ENCODE measurements at regions not wholly inside any gene's neighbourhood (a gene's known extent, or its start where the extent isn't known, plus 50 kb on each side); places are given as distances from the start of the nearest gene placed in this dataset.

DNA sequence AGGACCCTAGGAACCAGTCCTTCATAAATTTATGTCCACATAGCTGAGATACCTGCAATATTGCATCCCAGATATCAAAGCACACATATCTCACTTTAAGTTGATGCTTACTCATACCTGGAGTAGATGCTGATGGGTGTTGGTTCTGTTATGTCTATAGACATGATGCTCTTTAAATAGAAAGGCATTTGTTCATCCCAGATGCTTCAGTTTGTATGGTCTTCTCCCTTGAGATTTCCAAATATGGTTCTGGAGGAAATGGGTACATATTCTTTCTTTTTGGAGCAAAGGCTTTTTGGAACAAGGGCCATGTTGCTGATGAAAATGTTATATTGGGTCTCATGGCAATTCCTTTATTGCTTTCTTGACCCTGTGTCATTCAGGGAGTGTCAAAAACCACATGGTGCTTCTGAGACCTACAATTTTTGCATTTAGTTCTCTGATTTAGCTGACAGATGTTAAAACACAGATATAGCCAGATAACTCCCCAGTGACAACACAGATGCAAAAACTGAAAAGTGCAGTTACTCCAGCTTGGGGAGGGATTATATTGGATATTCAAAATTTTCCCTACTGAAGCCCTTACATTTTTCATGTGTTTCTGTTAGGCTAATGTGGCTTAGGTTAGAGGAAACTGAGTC is 211.4 kb downstream of the KCNRG start:
- ATAC-seq = peak in 1 of 8 donors; percentile 51

DNA sequence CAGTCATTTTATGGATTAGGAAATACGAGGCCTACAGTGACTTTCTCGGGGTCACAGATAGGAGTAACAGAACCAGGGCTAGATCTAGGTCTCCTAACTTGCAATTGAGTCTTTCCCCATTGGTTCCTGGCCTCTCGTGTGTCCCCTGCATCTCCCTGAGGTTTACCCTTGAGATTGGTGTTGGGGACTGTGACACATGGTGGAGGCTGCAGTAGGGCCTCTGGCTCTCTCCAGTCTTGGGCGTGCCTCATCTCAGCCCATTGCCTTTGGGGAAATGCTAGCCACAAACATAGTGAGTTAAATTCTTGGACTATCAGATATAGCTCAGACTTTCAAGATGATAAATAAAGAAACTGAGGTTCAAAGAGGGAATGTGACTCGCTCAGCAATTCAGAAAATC is 212.1 kb downstream of the KCNRG start:
- peaks cover 0 to 62% (median 8%) of the 10 kb centered on the region in 9 donors for H3K4me1 ChIP-seq
- TF ChIP-seq, protein P1, sequence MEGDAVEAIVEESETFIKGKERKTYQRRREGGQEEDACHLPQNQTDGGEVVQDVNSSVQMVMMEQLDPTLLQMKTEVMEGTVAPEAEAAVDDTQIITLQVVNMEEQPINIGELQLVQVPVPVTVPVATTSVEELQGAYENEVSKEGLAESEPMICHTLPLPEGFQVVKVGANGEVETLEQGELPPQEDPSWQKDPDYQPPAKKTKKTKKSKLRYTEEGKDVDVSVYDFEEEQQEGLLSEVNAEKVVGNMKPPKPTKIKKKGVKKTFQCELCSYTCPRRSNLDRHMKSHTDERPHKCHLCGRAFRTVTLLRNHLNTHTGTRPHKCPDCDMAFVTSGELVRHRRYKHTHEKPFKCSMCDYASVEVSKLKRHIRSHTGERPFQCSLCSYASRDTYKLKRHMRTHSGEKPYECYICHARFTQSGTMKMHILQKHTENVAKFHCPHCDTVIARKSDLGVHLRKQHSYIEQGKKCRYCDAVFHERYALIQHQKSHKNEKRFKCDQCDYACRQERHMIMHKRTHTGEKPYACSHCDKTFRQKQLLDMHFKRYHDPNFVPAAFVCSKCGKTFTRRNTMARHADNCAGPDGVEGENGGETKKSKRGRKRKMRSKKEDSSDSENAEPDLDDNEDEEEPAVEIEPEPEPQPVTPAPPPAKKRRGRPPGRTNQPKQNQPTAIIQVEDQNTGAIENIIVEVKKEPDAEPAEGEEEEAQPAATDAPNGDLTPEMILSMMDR (IDR thresholded peaks at IDR 0.05) = no peak
- H3K27ac ChIP-seq = no peak overlapping the region
- no peak overlapping the region for H3K4me3 ChIP-seq
- H3K36me3 ChIP-seq = no peaks in the 10 kb centered on the region
- ATAC-seq = no peak
- H3K9me3 ChIP-seq = peaks cover 0 to 3% (median 0%) of the 10 kb centered on the region in 11 donors
- H3K27me3 ChIP-seq = no peaks in the 10 kb centered on the region
- DNase-seq = no peak
- intact Hi-C loops (cut with DNase I) = no loop called here
- 89 to 91% methylated on average over 5 of the region's 5 CpGs for WGBS, 2 donors

More for the DNA sequence above, 211.4 kb downstream of the KCNRG start:
- peaks cover 0 to 70% (median 8%) of the 10 kb centered on the region in 9 donors for H3K4me1 ChIP-seq
- no peak for DNase-seq
- no peak overlapping the region for H3K4me3 ChIP-seq
- TF ChIP-seq, protein P1 (IDR thresholded peaks at IDR 0.05) = no peak
- intact Hi-C loops (cut with DNase I) = no loop called here
- H3K27me3 ChIP-seq = no peaks in the 10 kb centered on the region
- H3K36me3 ChIP-seq = no peaks in the 10 kb centered on the region
- H3K9me3 ChIP-seq = peaks cover 0 to 3% (median 0%) of the 10 kb centered on the region in 11 donors
- no peak overlapping the region for H3K27ac ChIP-seq

DNA sequence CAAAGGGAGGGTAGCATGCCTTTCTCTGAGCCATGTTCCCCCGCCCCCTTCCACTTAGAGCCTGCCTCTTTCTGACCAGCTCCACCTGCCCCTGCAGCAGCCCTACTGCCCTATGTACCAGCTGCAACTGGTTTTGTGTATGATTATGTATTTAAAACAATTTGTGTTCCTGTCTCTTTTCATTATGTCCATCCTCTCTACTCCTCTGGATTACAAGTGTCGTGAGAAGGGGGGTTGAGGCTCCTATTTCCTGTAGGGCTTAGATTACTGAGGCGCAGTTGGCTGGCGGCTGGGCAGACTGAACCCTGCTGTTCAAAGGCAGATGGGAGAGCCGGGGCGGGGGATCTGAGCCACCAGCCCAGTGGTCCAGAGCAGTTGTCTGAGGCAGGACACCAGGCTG is 213.3 kb downstream of the KCNRG start:
- no peaks in the 10 kb centered on the region for H3K27me3 ChIP-seq
- intact Hi-C loops (cut with DNase I) = no loop called here
- peaks cover 0 to 51% (median 5%) of the 10 kb centered on the region in 9 donors for H3K4me1 ChIP-seq
- 94 to 97% methylated on average over 6 of the region's 6 CpGs for WGBS, 2 donors
- H3K9me3 ChIP-seq = peaks cover 0 to 3% (median 0%) of the 10 kb centered on the region in 11 donors
- H3K4me3 ChIP-seq = no peak overlapping the region
- no peaks in the 10 kb centered on the region for H3K36me3 ChIP-seq
- ATAC-seq = no peak
- TF ChIP-seq, protein P1 (IDR thresholded peaks at IDR 0.05) = no peak
- DNase-seq = no peak
- no peak overlapping the region for H3K27ac ChIP-seq

DNA sequence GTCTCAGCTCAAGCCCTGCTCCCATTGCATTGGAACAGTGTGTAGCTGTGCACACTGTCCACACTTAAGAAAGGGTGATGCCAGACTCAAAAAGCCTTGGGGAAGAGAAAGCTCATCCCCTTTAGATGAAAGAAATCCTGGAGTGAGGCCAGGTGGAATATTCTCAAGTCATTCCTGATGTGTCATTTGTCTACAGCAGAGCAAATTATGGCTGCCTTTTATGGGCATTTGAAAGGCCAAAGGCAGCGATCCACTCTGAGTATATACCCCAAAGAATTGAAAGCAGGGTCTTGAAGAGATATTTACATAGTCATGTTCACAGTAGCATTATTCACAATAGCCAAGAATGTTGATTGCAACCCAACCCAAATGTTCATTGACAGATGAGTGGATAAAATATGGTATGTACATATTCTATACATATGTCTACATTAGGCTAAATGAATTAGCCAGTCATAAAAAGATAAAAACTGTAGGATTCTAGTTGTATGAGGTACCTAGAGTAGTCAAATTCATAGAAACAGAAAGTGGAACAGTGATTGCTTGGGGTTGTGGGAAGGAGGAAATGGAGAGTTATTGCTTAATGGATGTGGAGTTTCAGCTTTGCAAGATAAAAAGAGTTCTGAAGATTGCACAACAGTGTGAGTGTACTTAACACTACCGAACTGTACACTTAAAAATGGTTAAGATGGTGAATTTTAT is 214.9 kb downstream of the KCNRG start:
- peak overlapping the region in 1 of 10 donors; percentile 70 for H3K27ac ChIP-seq
- peaks cover 0 to 36% (median 3%) of the 10 kb centered on the region in 9 donors for H3K4me1 ChIP-seq
- no peak for DNase-seq
- ATAC-seq = peak in 5 of 8 donors; percentile 37 to 70 (median 61)
- TF ChIP-seq, protein P1 (IDR thresholded peaks at IDR 0.05) = no peak
- H3K4me3 ChIP-seq = no peak overlapping the region
- intact Hi-C loops (cut with DNase I) = no loop called here
- WGBS, 2 donors = 86 to 92% methylated on average over 2 of the region's 2 CpGs
- H3K36me3 ChIP-seq = no peaks in the 10 kb centered on the region
- H3K27me3 ChIP-seq = no peaks in the 10 kb centered on the region
- H3K9me3 ChIP-seq = peaks cover 0 to 3% (median 0%) of the 10 kb centered on the region in 11 donors
